NCI-H2196 treated with DMSO at 0.1 percent for 48 hours (cell line): ENCODE measurements at regions not wholly inside any gene's neighbourhood (a gene's known extent, or its start where the extent isn't known, plus 50 kb on each side); places are given as distances from the start of the nearest gene placed in this dataset.

Source experiments
- DNase-seq: peaks from one replicate; lab custom pipeline; 2025; ENCODE audit not compliant: unreplicated experiment; lab: John Stamatoyannopoulos, UW

GRCh38 chr2:12827721-12828120 lies 111.0 kb downstream of the TRIB2 start:
- DNase-seq: no peak

DNA sequence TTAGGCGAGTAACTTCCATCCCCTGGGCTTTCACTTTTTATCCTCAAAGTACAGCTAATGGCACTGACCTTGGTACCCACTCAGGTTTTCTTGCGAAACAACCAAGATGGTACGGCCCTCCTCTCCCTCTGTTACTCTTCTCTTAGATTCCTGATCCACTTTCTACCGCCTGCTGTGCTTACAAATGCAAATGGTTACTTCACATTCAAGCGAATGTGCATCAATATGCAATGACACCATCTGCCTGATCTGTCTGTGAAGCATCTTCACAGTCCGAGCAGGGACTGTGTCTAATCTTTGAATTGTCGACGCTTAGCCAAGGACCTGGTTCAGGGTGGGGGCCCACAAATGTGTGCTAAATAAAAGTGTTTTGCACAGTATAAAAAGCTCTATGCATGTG lies 112.2 kb downstream of the TRIB2 start:
- no peak for DNase-seq

GRCh38 chr2:12831016-12831415 lies 114.3 kb downstream of the TRIB2 start:
- DNase-seq: no peak

DNA sequence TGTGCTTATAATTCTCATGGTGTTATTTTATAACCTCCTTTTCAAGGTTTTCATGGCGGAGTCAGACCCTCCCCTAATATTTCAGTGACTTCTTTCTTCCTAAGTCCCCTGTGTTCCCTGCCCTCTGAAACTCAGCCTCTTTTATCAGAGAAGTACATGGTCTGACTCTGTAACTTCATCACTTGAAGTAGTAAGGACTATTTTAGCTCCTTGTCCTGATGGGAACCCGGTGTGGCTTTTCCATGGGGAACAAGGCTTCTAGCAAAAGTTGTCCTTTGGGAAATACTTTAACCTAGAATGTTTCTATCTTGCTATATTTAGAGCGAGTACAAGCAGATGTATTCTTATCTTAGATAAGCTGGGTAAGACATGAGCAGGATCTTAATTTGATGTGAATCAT lies 117.5 kb downstream of the TRIB2 start:
- DNase-seq: no peak

DNA sequence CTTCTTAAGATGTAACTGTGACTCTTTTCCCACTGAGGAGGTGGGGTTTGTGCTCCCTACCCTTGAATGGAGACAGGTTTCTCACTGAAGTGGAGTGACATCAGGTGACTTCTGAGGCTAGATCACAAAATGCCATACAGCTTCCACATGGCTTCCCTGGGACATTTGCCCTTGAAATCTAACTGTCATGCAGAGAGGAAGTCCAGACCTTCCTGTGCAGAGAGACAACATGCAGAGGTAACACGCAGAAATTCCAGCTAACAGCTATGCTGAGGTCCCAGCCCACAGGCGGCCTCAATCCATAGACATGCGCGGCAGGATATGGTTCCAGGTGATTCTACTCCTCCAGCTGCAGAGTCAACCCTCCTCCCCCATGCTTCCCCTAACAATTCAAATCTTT lies 119.0 kb downstream of the TRIB2 start:
- DNase-seq: no peak

DNA sequence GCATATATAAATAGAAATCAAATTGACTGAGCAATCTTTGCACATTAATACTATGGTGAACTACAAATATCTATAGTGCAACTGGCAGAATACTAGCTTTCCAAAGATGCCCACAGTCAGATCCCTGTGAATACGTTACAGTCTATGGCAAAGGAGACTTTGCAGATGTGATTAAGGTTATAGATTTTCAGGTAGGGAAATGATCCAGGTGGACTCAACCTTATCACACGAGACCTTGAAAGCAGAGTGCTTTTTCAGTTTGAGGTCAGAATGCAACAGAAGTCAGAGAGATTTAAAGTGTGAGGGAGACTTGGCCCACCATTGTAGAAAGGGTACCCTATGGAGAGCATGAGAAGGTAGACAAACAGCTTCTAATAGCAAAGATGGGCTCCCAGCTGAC lies 122.6 kb downstream of the TRIB2 start:
- DNase-seq: no peak

DNA sequence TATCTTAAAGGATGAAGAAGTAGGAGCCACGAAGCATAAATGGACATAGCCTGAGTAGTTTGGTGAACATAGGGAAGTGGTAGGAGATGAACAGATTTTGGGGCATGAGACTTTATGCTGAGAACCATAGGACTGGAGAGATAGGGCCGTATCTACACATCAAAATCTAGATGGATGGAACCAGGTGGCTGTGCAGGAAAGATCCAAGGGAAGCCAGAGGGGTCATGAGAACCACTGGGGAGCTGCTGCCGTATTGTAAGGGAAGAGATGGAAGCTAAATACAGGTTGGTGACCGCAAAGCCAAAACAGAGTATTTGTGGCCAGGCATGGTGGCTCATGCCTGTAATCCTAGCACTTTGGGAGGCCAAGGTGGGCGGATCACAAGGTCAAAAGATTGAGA lies 124.3 kb downstream of the TRIB2 start:
- DNase-seq: no peak

GRCh38 chr2:12842917-12843316 lies 126.2 kb downstream of the TRIB2 start:
- DNase-seq: no peak

DNA sequence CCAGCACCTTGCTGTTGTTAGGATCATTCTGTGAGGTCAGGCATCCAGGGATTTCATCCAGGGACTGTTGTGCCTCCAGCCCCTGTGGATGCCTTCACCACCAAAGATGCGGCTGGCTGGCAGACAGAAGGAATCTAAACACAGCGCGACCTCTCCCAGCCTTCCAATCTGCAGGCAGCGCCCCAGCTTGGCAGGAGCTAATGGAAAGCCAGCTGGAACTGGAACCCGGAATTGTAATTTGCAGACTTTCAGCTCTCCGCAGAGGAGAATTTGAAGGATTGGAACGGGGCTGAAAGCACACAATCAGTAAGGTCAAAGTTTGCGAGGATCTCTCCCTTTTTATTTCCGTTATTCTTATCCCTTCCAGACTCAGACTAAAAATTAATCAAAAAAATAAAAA lies 127.8 kb downstream of the TRIB2 start:
- no peak for DNase-seq

GRCh38 chr2:12847694-12848575 lies 131.2 kb downstream of the TRIB2 start:
- DNase-seq: no peak

- DNase-seq: no peak
These were observed 135.4 kb downstream of the TRIB2 start for GRCh38 chr2:12852135-12852534.

DNA sequence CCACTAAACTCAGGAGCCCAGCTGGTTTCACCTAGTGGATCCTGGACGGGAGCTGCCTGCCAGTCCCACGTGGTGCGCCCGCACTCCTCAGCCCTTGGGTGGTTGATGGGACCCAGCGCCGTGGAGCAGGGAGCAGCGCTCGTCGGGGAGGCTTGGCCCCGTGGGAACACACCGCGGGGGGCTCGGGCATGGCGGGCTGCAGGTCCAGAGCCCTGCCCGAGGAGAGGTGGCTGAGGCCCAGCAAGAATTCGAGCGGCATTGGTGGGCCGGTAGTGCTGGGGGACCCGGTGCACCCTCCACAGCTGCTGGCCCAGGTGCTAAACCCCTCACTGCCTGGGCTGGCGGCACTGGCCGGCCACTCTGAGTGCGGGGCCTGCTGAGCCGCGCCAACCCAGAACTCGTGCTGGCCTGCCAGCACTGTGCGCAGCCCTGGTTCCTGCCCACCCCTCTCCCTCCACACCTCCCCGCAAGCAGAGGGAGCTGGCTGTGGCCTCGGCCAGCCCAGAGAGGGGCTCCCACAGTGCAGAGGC lies 137.3 kb downstream of the TRIB2 start:
- no peak for DNase-seq

DNA sequence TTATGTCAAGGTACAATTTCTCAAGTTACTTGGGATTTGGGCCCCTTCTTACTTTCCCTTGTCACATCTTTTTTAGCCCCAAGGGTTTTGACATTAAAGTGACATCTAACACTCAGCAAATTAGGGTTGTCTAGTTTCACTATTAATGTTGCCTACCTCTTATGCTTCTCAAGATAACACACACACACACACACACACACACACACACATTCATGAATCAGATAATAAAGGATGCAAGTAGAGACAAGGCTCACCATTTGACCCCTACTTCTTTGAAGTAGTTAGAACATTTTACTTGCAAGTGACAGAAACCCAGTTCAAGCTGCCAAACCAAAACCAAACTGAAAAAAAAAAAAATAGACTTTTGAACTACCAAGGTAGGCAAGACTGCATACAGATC lies 138.8 kb downstream of the TRIB2 start:
- no peak for DNase-seq

DNA sequence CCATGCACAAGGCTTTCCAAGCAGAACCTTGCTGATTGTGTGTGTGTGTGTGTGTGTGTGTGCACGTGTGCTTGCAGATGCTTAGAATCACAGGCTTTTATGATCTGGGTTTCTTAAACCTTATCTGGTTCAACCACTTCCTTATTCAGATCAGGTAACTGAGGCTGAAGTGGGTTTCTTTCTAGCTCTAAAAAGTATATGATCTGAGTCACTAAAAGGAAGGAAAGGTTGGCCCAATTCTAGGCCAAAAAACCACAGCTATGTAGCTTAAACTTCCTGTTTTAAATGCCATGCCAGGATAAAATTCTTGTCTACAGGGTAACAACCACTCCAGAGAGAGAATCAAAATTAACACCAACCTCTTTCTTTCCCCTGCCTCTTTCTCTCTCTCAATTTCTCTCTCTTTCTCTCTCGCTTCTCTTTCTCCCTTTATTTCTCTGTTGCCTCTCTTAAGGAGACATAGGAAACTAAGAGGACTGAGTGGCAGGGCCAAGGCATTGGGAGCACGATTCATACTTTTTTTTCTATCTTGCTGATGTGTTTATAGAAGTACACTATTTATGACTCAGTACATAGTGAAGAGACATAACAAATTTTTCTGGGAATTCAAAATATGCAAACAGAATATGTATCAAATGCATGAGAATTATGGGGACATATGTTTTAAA lies 140.3 kb downstream of the TRIB2 start:
- DNase-seq: no peak

DNA sequence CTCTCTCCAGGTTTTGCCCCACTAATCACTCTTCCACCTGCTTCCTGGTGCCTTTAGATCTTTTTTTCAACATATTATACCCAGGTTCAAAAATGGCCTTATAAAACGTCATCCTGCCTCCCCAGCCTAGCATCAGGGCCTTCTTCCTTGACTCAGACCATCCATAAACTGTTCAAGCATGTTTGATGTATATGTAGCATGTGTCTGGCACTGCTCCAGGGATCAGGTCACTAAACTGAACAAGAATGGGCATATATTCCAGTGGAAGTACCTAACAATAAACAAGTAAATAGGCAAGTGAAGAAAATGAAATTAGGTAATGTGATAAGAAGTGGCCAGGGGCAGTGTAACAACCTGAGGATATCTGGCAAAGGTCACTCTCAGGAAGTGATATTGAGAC lies 141.2 kb downstream of the TRIB2 start:
- DNase-seq: no peak

GRCh38 chr2:12858786-12859185 lies 142.1 kb downstream of the TRIB2 start:
- no peak for DNase-seq

DNA sequence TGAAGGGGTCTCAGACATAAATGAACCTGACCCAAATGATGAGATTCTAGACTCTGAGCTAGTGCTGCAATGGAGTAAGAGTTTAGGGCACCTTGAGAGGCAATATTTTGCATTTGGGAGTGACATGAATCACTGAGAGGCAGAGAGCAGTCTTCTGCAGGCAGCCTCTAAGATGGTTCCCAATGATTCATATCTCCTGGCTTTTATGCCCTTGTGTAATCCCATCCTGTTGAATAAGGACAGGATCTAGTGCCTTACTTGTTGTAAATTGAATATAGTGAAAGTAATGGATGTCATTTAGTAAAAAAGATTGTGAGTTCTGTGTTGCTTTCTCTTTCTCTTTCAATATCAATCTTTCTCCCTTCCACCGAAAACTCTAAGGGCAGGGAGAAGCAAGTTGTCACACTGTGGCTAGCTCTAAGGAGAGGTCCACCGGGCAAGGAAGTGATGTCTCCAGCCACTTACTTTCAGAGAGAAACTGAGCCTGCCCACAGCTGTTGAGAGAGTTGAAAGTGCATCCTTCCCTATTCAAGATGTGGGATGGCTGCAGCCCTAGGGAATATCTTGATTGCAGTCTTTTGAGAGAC lies 144.7 kb downstream of the TRIB2 start:
- DNase-seq: no peak

GRCh38 chr2:12862541-12862940 lies 145.8 kb downstream of the TRIB2 start:
- no peak for DNase-seq

GRCh38 chr2:12863937-12864336 lies 147.2 kb downstream of the TRIB2 start:
- DNase-seq: no peak

DNA sequence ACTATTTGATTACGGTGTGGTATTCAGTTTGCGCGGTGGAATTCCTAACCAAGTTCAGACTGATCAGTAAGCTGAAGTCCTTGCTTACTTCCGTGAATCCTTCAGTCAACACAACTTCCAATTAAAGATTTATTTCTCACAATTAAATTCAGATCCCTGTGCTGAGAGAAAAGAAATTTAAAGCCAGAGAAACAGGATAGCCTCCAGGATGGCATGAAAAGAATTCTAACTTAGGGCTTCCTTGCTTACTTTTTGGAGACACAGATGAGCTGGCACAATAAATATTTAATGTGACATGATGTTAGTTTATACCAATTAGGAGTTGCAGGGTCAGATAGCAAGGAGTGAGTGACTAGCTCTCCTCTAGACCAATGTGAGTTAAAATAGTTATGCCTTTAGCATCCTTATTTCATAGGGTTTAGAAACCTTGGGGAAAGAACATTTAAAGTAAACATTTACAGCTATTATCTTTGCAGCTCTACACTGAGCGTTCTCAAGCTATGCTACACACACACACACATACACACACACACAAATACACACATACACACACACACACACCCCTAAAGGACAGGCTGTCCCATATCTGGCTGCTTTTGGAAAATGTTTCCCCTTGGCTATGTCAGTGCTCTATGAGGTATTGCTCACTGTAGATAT lies 151.0 kb downstream of the TRIB2 start:
- no peak for DNase-seq

GRCh38 chr2:12870692-12871091 lies 154.0 kb downstream of the TRIB2 start:
- no peak for DNase-seq
